ENCODE measurements at regions not wholly inside any gene's neighbourhood (a gene's known extent, or its start where the extent isn't known, plus 50 kb on each side); places are given as distances from the start of the nearest gene placed in this dataset.

- Histone ChIP-seq H3K27ac (ENCODE audit: low read depth, low read length) (no peak overlapping the region), H3K4me3 (replicated peaks in 1 of 2; ENCODE audit: low read depth in 1 of 2, low read length in 2 of 2) (no peak overlapping the region), H2AFZ (ENCODE audit: low read depth, low read length, poor library complexity, severe bottlenecking) (no peak overlapping the region), H3K9me3 (ENCODE audit: control insufficient read depth in 1 of 2, insufficient read depth in 1 of 2, low read depth in 1 of 2, low read length in 2 of 2) (no peaks in the 10 kb centered on the region), H3K36me3 (ENCODE audit: control insufficient read depth in 1 of 2, insufficient read depth in 2 of 2, low read length in 2 of 2) (no peaks in the 10 kb centered on the region), H3K9ac (ENCODE audit: low read length) (no peak overlapping the region), H3K9me2 (ENCODE audit: insufficient read depth) (no peaks in the 10 kb centered on the region), H3K4me1 (ENCODE audit: control insufficient read depth in 1 of 2, insufficient read depth in 2 of 2, low read length in 2 of 2) (no peaks in the 10 kb centered on the region), H3K4me2 (ENCODE audit: low read length) (no peak overlapping the region), H3K79me2 (ENCODE audit: insufficient read depth, low read length) (no peaks in the 10 kb centered on the region), H4K20me1 (ENCODE audit: insufficient read depth) (no peaks in the 10 kb centered on the region), H3K27me3 (ENCODE audit: insufficient read depth, low read length) (no peaks in the 10 kb centered on the region)
- no peak for ATAC-seq
- ChIA-PET POLR2A (no interaction called here), RAD21 (ENCODE audit: low non-redundant PET in 1 of 2, low total read pairs in 2 of 2, uncharacterized antibody in 2 of 2, unreplicated experiment in 2 of 2) (no interaction called here), CTCF (no interaction called here)
- TF ChIP-seq ZFX (IDR thresholded peaks at IDR 0.05): no peak
- TF ChIP-seq SIN3A (IDR thresholded peaks at IDR 0.05; ENCODE audit: low read depth): no peak
- TF ChIP-seq SP1 (IDR thresholded peaks at IDR 0.05; ENCODE audit: low read depth): no peak
- no peak for TF ChIP-seq EGR1 (IDR thresholded peaks at IDR 0.05; ENCODE audit: low read depth)
- no peak for TF ChIP-seq RAD21 (IDR thresholded peaks at IDR 0.05; ENCODE audit: low read depth)
- TF ChIP-seq YY1 (IDR thresholded peaks at IDR 0.05; ENCODE audit: extremely low read depth, insufficient replicate concordance, low read depth, low read length): no peak
- TF ChIP-seq JUND (IDR thresholded peaks at IDR 0.05): no peak
- no peak for TF ChIP-seq EZH2 (IDR thresholded peaks at IDR 0.05)
- TF ChIP-seq ZBTB33 (IDR thresholded peaks at IDR 0.05; ENCODE audit: extremely low read depth, insufficient replicate concordance, low read length): no peak
- no peak for TF ChIP-seq REST (IDR thresholded peaks at IDR 0.05; ENCODE audit: low read depth)
- TF ChIP-seq CTCF (IDR thresholded peaks at IDR 0.05 in 2 of 3, conservative IDR thresholded peaks at IDR 0.05 in 1 of 3; ENCODE audit: borderline replicate concordance in 1 of 3, insufficient read depth in 1 of 3, low read depth in 2 of 3, low read length in 2 of 3): no peak
- TF ChIP-seq MAX (IDR thresholded peaks at IDR 0.05): no peak
- BruUV-seq (replicated peaks): no TSS peak
- intact Hi-C loops (cut with micrococcal nuclease): no loop called here
- DNase-seq (ENCODE audit: low read depth, low spot score): no peak
Measured at GRCh38 chr9:107922260-107922659, 432.7 kb upstream of the KLF4 start.

Data from HCT116 (cell line).